NCI-H510A treated with DMSO at 0.1 percent for 48 hours (cell line): ENCODE measurements at regions not wholly inside any gene's neighbourhood (a gene's known extent, or its start where the extent isn't known, plus 50 kb on each side); places are given as distances from the start of the nearest gene placed in this dataset.
"Not testable (repeated sequence)": the region's sequence is repeated elsewhere in the genome, so short reads cannot be mapped to it uniquely, and the experiment has no call there.

Experiments used
- DNase-seq: peaks from one replicate; lab custom pipeline; 2025; lab: John Stamatoyannopoulos, UW

DNA sequence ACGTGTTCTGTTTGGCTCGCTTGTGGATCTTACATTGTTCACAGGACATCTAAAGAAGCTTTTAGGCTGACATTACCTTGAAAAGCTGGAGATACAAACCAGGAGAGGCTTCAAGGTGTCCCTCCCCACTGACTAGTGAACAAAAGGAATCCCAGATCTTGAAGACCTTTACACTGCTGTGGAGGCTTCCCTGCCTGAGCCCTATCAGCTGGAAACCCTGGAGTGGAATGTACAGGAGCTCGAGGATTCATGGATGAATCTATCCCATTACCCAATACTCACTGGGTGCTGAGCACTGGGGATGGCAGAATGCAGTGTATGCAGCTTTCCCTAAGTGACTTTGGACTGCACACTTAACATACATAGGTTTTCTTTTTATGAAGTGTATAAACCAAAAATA, 82.3 kb upstream of the MFGE8 start:
- DNase-seq, result no peak

DNA sequence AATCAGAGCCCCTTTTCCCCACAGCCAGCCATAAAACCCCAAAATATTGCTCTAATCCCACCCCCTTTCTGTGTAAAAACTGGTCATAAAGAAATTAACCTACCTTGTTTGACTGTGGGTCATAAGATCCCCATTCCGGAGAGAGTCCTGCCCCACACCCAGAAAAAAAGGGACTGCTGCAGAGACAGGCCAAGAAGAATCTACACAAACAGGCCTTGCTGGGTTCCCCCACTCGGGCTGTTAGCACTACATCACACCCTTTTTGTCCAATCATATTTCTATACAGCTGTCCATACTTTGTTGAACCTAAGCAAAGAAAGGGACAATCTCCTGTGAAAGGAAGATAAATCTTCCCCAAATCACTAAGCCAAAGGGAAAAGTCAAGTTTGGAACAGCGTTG, 84.4 kb upstream of the MFGE8 start:
- no peak for DNase-seq

- no peak for DNase-seq
Measured at GRCh38 chr15:88998980-88999713, 86.0 kb upstream of the MFGE8 start.

GRCh38 chr15:89001708-89002275, 86.5 kb upstream of the ABHD2 start:
- DNase-seq, result not testable (repeated sequence)

DNA sequence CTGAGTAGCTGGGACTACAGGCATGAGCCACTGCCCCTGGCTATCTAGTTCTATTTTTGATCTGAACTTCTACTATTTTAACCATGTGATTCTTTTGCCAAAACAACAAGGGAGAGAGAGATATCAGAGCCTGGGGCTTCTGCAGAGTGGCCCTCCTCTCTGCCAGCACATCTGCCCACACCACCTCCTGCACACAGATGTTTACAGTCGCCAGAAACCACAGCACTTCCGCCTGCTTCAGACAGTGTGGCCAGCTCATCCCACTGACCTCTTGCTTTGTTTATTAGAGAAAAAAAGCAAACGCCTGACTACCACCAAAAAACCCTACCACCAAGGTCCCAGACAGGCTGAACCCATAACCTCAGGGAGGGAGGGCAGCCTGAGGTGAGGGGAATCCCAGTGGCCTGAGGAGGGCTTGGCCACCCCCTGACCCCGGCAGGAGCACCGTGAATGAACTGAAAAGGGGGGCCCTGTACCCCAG, 85.9 kb upstream of the ABHD2 start:
- no peak for DNase-seq

GRCh38 chr15:89002830-89003229, 85.4 kb upstream of the ABHD2 start:
- no peak for DNase-seq

DNA sequence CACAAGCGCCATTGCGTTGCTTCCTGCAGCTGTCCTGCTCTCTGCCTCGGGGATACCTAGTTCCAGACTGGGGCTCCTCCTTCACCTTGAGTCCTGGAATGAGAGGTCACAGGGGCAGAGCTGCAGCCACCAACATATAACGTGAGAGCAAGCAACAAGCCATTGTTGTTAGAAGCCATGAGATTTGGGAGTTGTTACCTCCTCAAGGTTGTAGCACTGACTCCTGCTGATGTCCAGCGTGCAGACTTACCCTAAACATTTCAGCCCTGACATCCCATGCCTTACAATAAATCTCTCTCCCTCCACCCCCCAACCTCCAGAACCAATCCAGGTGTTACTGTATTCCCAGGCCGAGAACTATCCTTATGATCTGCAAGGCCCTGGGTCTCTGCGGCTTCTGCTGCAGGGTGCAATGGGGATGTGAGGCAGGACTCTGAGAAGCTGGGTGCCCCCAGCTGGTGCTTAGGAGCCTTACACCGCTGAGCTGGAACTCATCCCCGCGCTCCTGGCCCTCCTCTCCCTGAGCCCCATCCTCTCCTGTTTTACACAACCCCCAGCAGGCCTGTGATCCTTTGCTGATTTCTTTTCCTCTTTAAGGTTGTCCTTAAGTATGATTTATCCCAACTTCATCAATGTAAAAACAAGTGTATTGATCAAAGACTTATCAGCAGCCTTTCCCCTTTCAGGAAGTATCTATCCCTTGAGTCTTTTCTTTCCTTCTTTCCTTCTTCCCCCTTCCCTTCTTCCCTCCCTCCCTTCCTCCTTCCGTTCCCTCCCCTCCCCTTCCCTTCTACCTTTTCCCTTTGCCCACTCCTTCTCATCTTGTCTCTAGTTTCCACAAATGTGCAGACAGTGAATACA, 84.2 kb upstream of the ABHD2 start:
- DNase-seq, result no peak

GRCh38 chr15:89004726-89005030, 83.6 kb upstream of the ABHD2 start:
- DNase-seq, result no peak

GRCh38 chr15:89007527-89007926, 80.7 kb upstream of the ABHD2 start:
- not testable (repeated sequence) for DNase-seq

- DNase-seq, result no peak
Measured at GRCh38 chr15:89007989-89008388, 80.3 kb upstream of the ABHD2 start.

- DNase-seq, result no peak
Measured at GRCh38 chr15:89009080-89009479, 79.2 kb upstream of the ABHD2 start.

DNA sequence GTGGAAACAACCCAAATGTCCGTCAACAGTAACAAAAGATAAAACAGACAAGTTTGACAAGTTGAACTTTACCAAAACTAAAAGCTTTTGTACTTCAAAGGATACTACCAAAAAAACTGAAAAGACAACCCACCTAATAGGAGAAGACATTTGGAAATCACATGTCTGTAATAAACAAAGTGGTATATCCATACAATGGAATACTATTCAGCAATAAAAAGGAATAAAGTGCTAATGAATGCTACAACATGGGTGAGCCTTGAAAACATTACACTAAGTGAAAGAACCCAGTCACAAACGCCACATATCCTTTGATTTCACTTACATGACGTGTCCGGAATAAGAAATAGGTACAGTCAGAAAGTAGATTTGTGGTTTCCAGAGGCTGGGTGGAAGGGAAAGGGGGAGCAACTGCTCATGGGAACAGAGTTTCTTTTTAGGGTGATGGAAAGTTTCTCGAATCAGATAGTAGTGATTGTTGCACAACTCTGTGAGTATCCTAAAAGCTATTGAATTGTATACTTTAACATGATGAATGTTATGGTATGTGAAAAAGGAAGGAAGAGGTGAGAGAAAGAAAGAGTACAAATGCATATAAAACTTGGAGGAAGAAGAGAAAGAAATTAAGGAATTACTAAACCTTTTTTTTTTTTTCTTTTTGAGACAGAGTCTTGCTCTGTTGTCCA, 72.7 kb upstream of the ABHD2 start:
- no peak for DNase-seq

- no peak for DNase-seq
Measured at GRCh38 chr15:89016549-89017041, 71.7 kb upstream of the ABHD2 start.

- DNase-seq, result peak; percentile 57
Measured at GRCh38 chr15:89017370-89018066, 70.7 kb upstream of the ABHD2 start.

- DNase-seq, result no peak
Measured at GRCh38 chr15:89018207-89018606, 70.0 kb upstream of the ABHD2 start.

GRCh38 chr15:89019436-89019835, 68.8 kb upstream of the ABHD2 start:
- DNase-seq, result no peak

GRCh38 chr15:89021224-89021623, 67.0 kb upstream of the ABHD2 start:
- DNase-seq, result no peak

- not testable (repeated sequence) for DNase-seq
Measured at GRCh38 chr15:89021886-89022285, 66.4 kb upstream of the ABHD2 start.

DNA sequence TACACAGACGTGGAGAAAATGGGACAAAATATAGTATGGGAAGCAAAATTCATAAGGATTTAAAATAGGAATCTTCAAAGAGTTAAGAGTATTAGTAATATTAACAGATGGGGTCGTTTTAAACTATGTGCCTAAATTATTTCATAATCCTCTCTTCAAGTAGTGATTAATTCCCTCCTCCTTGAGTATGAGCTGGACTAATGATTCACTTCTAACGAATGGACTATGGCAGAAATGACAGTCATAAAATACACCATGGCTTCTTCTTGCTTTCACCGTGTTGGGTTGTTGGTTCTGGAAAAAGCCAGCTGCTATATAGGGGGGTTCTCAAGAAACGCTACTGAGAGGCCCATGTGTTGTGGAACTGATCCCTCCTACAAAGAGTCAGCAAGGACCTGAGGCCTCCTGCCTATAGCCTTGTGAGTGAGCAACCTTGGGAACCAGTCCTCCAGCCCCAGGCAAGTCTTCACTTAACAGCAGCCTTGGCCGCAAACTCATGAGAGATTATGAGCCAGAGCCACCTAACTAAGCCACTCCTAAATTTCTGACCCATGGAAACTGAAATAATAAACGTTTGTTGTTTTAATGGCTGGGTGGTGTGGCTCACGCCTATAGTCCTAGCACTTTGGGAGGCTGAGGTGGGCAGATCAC, 64.8 kb upstream of the ABHD2 start:
- no peak for DNase-seq

DNA sequence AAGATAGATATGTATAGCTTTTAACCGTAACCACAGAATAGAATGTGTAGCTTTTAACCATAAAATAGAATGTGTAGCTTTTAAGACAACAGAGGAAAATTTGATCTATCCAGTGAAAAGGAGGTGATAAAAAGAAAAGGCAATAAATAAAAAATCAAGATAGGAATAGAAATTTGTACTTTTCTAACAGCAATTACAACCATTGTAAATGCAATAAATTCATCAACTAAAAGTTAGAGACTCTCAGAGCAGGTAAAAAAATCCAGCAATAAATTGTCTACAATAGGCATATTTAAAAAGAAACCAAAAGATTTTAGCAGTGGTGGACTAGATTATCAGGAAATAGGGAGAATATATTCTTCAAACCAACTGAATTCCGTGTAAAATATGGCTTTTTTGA, 63.8 kb upstream of the ABHD2 start:
- DNase-seq, result no peak

DNA sequence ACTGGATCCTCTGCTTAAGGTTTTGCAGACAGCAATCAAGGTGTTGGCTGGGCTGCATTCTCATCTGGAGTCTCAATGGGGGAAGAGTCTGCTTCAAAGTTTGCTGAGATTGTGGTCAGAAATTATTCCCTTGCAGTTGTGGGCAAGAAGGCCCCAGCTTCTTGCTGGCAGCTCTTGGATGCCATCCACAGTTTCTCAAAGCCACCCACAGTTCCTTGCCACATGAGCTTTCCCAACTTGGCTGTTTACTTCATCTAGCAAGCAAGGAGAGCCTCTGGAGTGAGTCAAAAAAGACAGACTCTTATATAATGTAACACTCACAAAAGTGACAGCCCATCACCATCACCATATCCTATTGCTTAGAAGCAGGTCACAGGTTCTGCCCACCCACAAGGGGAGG, 62.1 kb upstream of the ABHD2 start:
- DNase-seq, result no peak
